GM12878 (cell line): ENCODE measurements at regions not wholly inside any gene's neighbourhood (a gene's known extent, or its start where the extent isn't known, plus 50 kb on each side); places are given as distances from the start of the nearest gene placed in this dataset.

ENCODE experiments used
- ATAC-seq: fragments of 200-7000 bp; cut with Tn5 transposase; 3 replicates; pipeline ENCODE4 v1.9.1; 2020; ENCODE audit warnings: mild to moderate bottlenecking, moderate library complexity
- BruUV-seq: library from RNA; stranded (reverse); fragments of 400-500 nt; replicated peaks from 2 replicates; lab custom pipeline; 2021; lab: Mats Ljungman, UMichigan
- CTCF ChIA-PET: fragments of 300-600 bp; sonication (Branson Sonifier 250); formaldehyde crosslinking; extraction: SDS; loops from one replicate; lab custom pipeline; 2021; ENCODE audit warnings: inconsistent platforms; lab: Yijun Ruan, JAX
- POLR2A ChIA-PET: fragments of 350-600 bp; formaldehyde crosslinking; extraction: SDS; loops from one replicate; lab custom pipeline; 2021; ENCODE audit warnings: inconsistent platforms; lab: Charles Lee
- RAD21 ChIA-PET: fragments of 300-600 bp; sonication (Branson Sonifier 250); formaldehyde crosslinking; loops from one replicate; lab custom pipeline; 2023; ENCODE audit warnings: antibody characterized with exemption; ENCODE audit not compliant: unreplicated experiment; lab: Charles Lee
- SMC1A ChIA-PET: fragments of 300-600 bp; sonication (Branson Sonifier 250); formaldehyde crosslinking; loops from one replicate; lab custom pipeline; 2023; ENCODE audit not compliant: unreplicated experiment, uncharacterized antibody; lab: Charles Lee
- DNase-seq: peaks from one replicate; pipeline ENCODE4 v3.0.0-alpha.2; 2011; ENCODE audit warnings: low read depth, low spot score
- FAIRE-seq: peaks from 3 replicates; lab custom pipeline; 2011; peaks lifted over from hg19 to GRCh38; lab: Jason Lieb, UNC
- H2AFZ ChIP-seq: 2 replicates; pipeline ENCODE4 v1.6.0; 2011; ENCODE audit warnings: low read depth, low read length, control low read depth; ENCODE audit not compliant: control insufficient read depth
- H3K27ac ChIP-seq: 2 replicates; pipeline ENCODE4 v1.5.1; 2011; ENCODE audit warnings: control low read depth; ENCODE audit not compliant: control insufficient read depth, insufficient read depth
- H3K27me3 ChIP-seq, 2 experiments: replicated peaks in 1 of 2; 2 replicates each; pipeline versions ENCODE4 v1.6.0 to v1.6.1; 2011; ENCODE audit warnings: low read length in 1 of 2; ENCODE audit not compliant: control insufficient read depth in 2 of 2, insufficient read depth in 2 of 2
- H3K36me3 ChIP-seq, 2 experiments: 2 replicates each; pipeline ENCODE4 v1.5.1; 2011; ENCODE audit warnings: low read length in 1 of 2; ENCODE audit not compliant: control insufficient read depth in 2 of 2, insufficient read depth in 2 of 2
- H3K4me1 ChIP-seq: 2 replicates; pipeline ENCODE4 v1.6.1; 2011; ENCODE audit warnings: mild to moderate bottlenecking, low read length, moderate library complexity, mixed read lengths; ENCODE audit not compliant: control insufficient read depth, insufficient read depth
- H3K4me2 ChIP-seq: 2 replicates; pipeline ENCODE4 v1.6.0; 2011; ENCODE audit warnings: control low read depth; ENCODE audit not compliant: control insufficient read depth, insufficient read depth
- H3K4me3 ChIP-seq: fragments of 200-600 bp; sonication (generic); 2 replicates; pipeline ENCODE4 v1.5.1; 2016
- H3K79me2 ChIP-seq: 2 replicates; pipeline ENCODE4 v1.6.0; 2011; ENCODE audit warnings: low read length; ENCODE audit not compliant: control insufficient read depth, insufficient read depth
- H3K9ac ChIP-seq: 2 replicates; pipeline ENCODE4 v1.8.0; 2011; ENCODE audit warnings: low read length, control low read depth, mixed read lengths; ENCODE audit not compliant: control insufficient read depth, insufficient read depth
- H3K9me3 ChIP-seq: replicated peaks from 3 replicates; pipeline ENCODE4 v1.5.1; 2011; ENCODE audit warnings: mild to moderate bottlenecking, low read length; ENCODE audit not compliant: control insufficient read depth, insufficient read depth
- H4K20me1 ChIP-seq: 2 replicates; pipeline ENCODE4 v1.6.0; 2011; ENCODE audit not compliant: control insufficient read depth, insufficient read depth
- ASH2L ChIP-seq: fragments of 300-600, 200-600 bp; sonication (generic); IDR thresholded peaks from 2 replicates; pipeline ENCODE4 v1.6.1; 2017; ENCODE audit warnings: low read depth, mild to moderate bottlenecking, borderline replicate concordance
- PAX8 ChIP-seq: fragments of 450-650 bp; IDR thresholded peaks from 2 replicates; pipeline ENCODE4 v1.6.1; 2017; ENCODE audit warnings: mild to moderate bottlenecking, moderate library complexity
- POLR2AphosphoS5 ChIP-seq: IDR thresholded peaks from 2 replicates; pipeline ENCODE4 v1.6.1; 2011; ENCODE audit warnings: mild to moderate bottlenecking, low read length, inconsistent platforms
- RUNX3 ChIP-seq: IDR thresholded peaks from 2 replicates; pipeline ENCODE4 v1.6.1; 2012; ENCODE audit warnings: low read length, inconsistent platforms
- SREBF2 ChIP-seq: IDR thresholded peaks from 2 replicates; pipeline ENCODE4 v1.6.1; 2012; ENCODE audit warnings: mild to moderate bottlenecking, low read length
- STAT1 ChIP-seq: fragments of 450-650 bp; conservative IDR thresholded peaks from 2 replicates; pipeline ENCODE4 v1.6.1; 2014; ENCODE audit warnings: antibody characterized with exemption, mild to moderate bottlenecking
- TARDBP ChIP-seq: IDR thresholded peaks from 2 replicates; pipeline ENCODE4 v1.6.1; 2016; ENCODE audit warnings: borderline replicate concordance
- ZNF592 ChIP-seq: fragments of 450-650 bp; IDR thresholded peaks from 2 replicates; pipeline ENCODE4 v1.6.1; 2017; ENCODE audit warnings: mild to moderate bottlenecking, moderate library complexity
- WGBS: methylation state at CpG from one replicate; pipeline ENCODE4 v1.1.6; 2016; ENCODE audit warnings: low lambda C conversion rate; ENCODE audit not compliant: insufficient replicate concordance, insufficient coverage; ENCODE audit errors: missing lambda C conversion rate; 5-methylcytosine and 5-hydroxymethylcytosine counted together
- in situ Hi-C: fragments of 300-500 bp; cut with MboI; formaldehyde crosslinking; loops from 9 replicates; pipeline ENCODE4 v1.14.3; 2018; ENCODE audit warnings: mixed read lengths
- intact Hi-C: fragments of 100-400 bp; cut with micrococcal nuclease; formaldehyde crosslinking; loops from one replicate; pipeline ENCODE4 v1.14.2; 2022; ENCODE audit not compliant: unreplicated experiment
- TF ChIP-seq, protein P1 (sequence below): fragments of 450-650 bp; IDR thresholded peaks from 2 replicates; pipeline ENCODE4 v1.6.1; 2017; ENCODE audit warnings: mild to moderate bottlenecking, moderate library complexity
- TF ChIP-seq, protein P2 (sequence below): IDR thresholded peaks from 2 replicates; pipeline ENCODE4 v1.6.1; 2012; ENCODE audit warnings: mild to moderate bottlenecking, low read depth, low read length

DNA sequence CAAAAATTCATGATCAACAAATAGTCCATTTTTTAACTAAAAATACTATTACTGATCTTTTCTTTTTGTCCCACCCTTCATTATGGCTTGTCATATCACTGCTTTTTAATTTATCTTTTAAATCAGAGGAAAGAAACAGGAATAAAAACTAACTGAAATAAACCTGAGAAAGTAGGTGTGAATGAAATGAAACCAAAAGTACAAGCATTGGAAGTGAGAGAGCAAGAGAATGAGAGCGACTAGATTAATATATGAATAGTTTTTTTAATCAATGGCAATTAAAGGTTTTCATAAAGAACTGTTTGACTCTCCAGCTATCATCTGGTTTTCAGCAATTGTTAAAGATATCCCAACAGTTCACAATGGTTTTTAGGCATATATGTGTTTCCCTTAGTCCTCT is 137.8 kb downstream of the SPAG6 start:
- in situ Hi-C loops: no loop called here
- BruUV-seq: no TSS peak
- H3K27me3 ChIP-seq: no peaks in the 10 kb centered on the region

More for the DNA sequence above, 137.8 kb downstream of the SPAG6 start:
- peaks cover 8% of the 10 kb centered on the region; the same call in 1 of the 2 replicates for H3K4me1 ChIP-seq
- no peak for FAIRE-seq
- WGBS: 79% methylated on average over 1 of the region's 1 CpG
- H3K9ac ChIP-seq: no peak overlapping the region
- H3K4me3 ChIP-seq: no peak overlapping the region
- POLR2A ChIA-PET: no interaction called here
- peak; percentile 71 for ATAC-seq
- H3K4me2 ChIP-seq: peak overlapping the region; percentile 66
- intact Hi-C loops: no loop called here
- SMC1A ChIA-PET: interaction anchor here (0.9 to 1.4 kb wide), 3 partner anchors 8 to 504 kb away, joined by 3 read pairs; no protein-coding TSS in a partner anchor
- RAD21 ChIA-PET: interaction anchor here (0.6 to 0.7 kb wide), 2 partner anchors 18 to 46 kb away, joined by 3 read pairs; no protein-coding TSS in a partner anchor
- CTCF ChIA-PET: no interaction called here
- TF ChIP-seq, protein P1, sequence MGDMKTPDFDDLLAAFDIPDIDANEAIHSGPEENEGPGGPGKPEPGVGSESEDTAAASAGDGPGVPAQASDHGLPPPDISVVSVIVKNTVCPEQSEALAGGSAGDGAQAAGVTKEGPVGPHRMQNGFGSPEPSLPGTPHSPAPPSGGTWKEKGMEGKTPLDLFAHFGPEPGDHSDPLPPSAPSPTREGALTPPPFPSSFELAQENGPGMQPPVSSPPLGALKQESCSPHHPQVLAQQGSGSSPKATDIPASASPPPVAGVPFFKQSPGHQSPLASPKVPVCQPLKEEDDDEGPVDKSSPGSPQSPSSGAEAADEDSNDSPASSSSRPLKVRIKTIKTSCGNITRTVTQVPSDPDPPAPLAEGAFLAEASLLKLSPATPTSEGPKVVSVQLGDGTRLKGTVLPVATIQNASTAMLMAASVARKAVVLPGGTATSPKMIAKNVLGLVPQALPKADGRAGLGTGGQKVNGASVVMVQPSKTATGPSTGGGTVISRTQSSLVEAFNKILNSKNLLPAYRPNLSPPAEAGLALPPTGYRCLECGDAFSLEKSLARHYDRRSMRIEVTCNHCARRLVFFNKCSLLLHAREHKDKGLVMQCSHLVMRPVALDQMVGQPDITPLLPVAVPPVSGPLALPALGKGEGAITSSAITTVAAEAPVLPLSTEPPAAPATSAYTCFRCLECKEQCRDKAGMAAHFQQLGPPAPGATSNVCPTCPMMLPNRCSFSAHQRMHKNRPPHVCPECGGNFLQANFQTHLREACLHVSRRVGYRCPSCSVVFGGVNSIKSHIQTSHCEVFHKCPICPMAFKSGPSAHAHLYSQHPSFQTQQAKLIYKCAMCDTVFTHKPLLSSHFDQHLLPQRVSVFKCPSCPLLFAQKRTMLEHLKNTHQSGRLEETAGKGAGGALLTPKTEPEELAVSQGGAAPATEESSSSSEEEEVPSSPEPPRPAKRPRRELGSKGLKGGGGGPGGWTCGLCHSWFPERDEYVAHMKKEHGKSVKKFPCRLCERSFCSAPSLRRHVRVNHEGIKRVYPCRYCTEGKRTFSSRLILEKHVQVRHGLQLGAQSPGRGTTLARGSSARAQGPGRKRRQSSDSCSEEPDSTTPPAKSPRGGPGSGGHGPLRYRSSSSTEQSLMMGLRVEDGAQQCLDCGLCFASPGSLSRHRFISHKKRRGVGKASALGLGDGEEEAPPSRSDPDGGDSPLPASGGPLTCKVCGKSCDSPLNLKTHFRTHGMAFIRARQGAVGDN: no peak
- no peak for TF ChIP-seq STAT1
- TF ChIP-seq RUNX3: no peak
- no peak for TF ChIP-seq SREBF2
- no peak for TF ChIP-seq TARDBP
- TF ChIP-seq POLR2AphosphoS5: no peak
- no peak for TF ChIP-seq ASH2L
- TF ChIP-seq ZNF592: no peak
- TF ChIP-seq, protein P2, sequence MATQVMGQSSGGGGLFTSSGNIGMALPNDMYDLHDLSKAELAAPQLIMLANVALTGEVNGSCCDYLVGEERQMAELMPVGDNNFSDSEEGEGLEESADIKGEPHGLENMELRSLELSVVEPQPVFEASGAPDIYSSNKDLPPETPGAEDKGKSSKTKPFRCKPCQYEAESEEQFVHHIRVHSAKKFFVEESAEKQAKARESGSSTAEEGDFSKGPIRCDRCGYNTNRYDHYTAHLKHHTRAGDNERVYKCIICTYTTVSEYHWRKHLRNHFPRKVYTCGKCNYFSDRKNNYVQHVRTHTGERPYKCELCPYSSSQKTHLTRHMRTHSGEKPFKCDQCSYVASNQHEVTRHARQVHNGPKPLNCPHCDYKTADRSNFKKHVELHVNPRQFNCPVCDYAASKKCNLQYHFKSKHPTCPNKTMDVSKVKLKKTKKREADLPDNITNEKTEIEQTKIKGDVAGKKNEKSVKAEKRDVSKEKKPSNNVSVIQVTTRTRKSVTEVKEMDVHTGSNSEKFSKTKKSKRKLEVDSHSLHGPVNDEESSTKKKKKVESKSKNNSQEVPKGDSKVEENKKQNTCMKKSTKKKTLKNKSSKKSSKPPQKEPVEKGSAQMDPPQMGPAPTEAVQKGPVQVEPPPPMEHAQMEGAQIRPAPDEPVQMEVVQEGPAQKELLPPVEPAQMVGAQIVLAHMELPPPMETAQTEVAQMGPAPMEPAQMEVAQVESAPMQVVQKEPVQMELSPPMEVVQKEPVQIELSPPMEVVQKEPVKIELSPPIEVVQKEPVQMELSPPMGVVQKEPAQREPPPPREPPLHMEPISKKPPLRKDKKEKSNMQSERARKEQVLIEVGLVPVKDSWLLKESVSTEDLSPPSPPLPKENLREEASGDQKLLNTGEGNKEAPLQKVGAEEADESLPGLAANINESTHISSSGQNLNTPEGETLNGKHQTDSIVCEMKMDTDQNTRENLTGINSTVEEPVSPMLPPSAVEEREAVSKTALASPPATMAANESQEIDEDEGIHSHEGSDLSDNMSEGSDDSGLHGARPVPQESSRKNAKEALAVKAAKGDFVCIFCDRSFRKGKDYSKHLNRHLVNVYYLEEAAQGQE: no peak
- TF ChIP-seq PAX8: no peak
- H3K79me2 ChIP-seq: no peaks in the 10 kb centered on the region
- DNase-seq: no peak
- no peak overlapping the region; the same call in 1 of the 2 replicates for H3K27ac ChIP-seq
- no peaks in the 10 kb centered on the region for H4K20me1 ChIP-seq
- no peaks in the 10 kb centered on the region for H3K36me3 ChIP-seq
- H2AFZ ChIP-seq: peak overlapping the region; percentile 48; the same call in 1 of the 2 replicates
- no peaks in the 10 kb centered on the region for H3K9me3 ChIP-seq
